VCaP (cell line): ENCODE measurements at regions not wholly inside any gene's neighbourhood (a gene's known extent, or its start where the extent isn't known, plus 50 kb on each side); places are given as distances from the start of the nearest gene placed in this dataset.

Experiments used
- H3K27ac ChIP-seq: fragments of 450-650 bp; 2 replicates; pipeline ENCODE4 v1.5.1; 2017
- CTCF ChIP-seq: fragments of 450-650 bp; conservative IDR thresholded peaks from 2 replicates; pipeline ENCODE4 v1.5.1; 2017; ENCODE audit warnings: mild to moderate bottlenecking, moderate library complexity

GRCh38 chr6:47094241-47094925 is 52.3 kb upstream of the ADGRF1 start:
- no peak overlapping the region; the same call in 1 of the 2 replicates for H3K27ac ChIP-seq
- no peak for TF ChIP-seq CTCF

GRCh38 chr6:47093169-47093568 is 51.0 kb upstream of the ADGRF1 start:
- H3K27ac ChIP-seq = no peak overlapping the region
- TF ChIP-seq CTCF = no peak

GRCh38 chr6:47091886-47092668 is 49.9 kb upstream of the ADGRF1 start:
- H3K27ac ChIP-seq = no peak overlapping the region
- no peak for TF ChIP-seq CTCF
